ENCODE measurements at regions not wholly inside any gene's neighbourhood (a gene's known extent, or its start where the extent isn't known, plus 50 kb on each side); places are given as distances from the start of the nearest gene placed in this dataset.

DNA sequence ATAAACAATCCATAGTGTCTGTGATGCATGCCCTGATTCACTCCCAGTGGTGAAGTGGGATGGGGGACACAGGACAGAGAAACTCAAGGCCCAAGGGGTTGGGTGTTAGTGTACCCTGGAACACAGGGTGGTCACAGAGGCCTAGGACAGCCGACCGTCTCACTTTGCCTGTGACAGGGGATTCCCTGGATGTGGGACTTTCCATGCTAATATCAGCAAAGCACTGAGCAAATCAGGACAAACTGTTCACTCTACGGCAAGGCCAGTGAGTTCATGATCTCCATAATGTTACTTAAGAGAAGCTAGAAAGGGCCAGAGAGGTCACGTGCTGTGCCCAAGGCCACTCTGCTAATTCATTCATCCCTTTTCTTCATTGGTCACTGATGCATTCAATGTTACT is 158.7 kb upstream of the RBPJ start:
- no peaks in the 10 kb centered on the region for H3K27me3 ChIP-seq (ENCODE audit: control insufficient read depth, insufficient read depth, low read length)
- H3K27ac ChIP-seq (ENCODE audit: low read length): no peak overlapping the region
- H3K36me3 Mint-ChIP-seq: no peaks in the 10 kb centered on the region
- DNase-seq (no peak), ATAC-seq (peak in 1 of 3 donors; percentile 10)
- no peaks in the 10 kb centered on the region for H3K4me1 ChIP-seq (ENCODE audit: control insufficient read depth, insufficient read depth, low read length)
- H3K4me3 Mint-ChIP-seq: no peak overlapping the region
- H3K9me3 Mint-ChIP-seq: no peaks in the 10 kb centered on the region
- H3K27ac Mint-ChIP-seq: no peak overlapping the region
- H3K27me3 Mint-ChIP-seq (ENCODE audit: low read depth in 2 of 2): peaks cover 0 to 3% of the 10 kb centered on the region in 2 donors
- WGBS (ENCODE audit: insufficient coverage): 89% methylated on average over 4 of the region's 4 CpGs
- TF ChIP-seq, protein P1, sequence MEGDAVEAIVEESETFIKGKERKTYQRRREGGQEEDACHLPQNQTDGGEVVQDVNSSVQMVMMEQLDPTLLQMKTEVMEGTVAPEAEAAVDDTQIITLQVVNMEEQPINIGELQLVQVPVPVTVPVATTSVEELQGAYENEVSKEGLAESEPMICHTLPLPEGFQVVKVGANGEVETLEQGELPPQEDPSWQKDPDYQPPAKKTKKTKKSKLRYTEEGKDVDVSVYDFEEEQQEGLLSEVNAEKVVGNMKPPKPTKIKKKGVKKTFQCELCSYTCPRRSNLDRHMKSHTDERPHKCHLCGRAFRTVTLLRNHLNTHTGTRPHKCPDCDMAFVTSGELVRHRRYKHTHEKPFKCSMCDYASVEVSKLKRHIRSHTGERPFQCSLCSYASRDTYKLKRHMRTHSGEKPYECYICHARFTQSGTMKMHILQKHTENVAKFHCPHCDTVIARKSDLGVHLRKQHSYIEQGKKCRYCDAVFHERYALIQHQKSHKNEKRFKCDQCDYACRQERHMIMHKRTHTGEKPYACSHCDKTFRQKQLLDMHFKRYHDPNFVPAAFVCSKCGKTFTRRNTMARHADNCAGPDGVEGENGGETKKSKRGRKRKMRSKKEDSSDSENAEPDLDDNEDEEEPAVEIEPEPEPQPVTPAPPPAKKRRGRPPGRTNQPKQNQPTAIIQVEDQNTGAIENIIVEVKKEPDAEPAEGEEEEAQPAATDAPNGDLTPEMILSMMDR (IDR thresholded peaks at IDR 0.05): no peak
- intact Hi-C loops (cut with micrococcal nuclease): no loop called here
- H3K9me3 ChIP-seq (ENCODE audit: control insufficient read depth, insufficient read depth, low read length): no peaks in the 10 kb centered on the region
- H3K4me3 ChIP-seq (ENCODE audit: low read length): no peak overlapping the region
- peaks cover 0 to 5% of the 10 kb centered on the region in 2 donors for H3K4me1 Mint-ChIP-seq
- H3K36me3 ChIP-seq (ENCODE audit: control insufficient read depth, insufficient read depth, low read length): no peaks in the 10 kb centered on the region

DNA sequence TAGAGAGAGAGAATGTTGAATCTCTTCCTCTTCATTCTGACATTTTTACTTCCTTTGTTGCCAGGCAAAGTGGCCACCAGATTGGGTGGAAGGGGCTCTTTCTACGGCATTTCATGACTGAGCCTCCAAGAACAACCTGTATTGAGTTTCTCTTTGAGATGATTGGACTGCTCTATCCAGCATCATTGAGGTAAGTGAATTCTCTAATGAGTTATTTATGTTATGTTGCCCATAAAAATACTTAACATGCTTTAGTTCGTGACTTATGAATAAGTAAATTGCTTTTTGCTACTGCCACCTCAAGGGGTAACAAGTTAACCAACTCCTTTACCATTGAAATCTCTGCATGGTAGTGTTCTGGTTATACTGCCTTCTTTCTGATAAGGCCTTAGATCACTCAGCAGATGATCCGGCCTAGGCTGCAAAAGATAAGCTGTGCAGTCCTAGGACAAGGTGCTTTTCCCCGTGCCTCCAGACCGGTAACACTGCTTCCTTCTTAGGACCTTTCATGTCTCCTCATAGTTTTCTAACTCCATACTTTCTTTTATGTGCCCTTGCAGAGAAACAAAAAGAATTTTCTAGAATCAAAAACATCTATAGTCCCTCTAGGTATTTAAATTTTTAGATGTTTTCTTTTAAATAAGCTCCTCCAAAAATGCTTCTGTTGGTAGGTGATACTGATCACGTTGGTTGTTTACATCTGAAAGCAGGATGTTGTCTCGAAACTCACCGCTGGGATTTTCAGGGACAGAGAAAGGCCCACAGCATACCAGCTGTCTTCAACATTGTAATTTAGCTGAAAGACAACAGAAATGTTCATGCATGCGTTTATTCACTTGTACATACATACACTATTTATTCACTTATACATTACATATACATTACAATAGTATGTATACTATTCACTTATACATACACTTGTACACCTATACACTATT is 157.1 kb upstream of the RBPJ start:
- no peak for DNase-seq
- Mint-ChIP-seq H3K27me3 (ENCODE audit: low read depth in 2 of 2) (peaks cover 0 to 3% of the 10 kb centered on the region in 2 donors), H3K27ac (no peak overlapping the region), H3K4me3 (no peak overlapping the region), H3K4me1 (peaks cover 0 to 4% of the 10 kb centered on the region in 2 donors), H3K9me3 (no peaks in the 10 kb centered on the region), H3K36me3 (no peaks in the 10 kb centered on the region)
- no peaks in the 10 kb centered on the region for H3K9me3 ChIP-seq (ENCODE audit: control insufficient read depth, insufficient read depth, low read length)
- ATAC-seq: no peak
- H3K4me1 ChIP-seq (ENCODE audit: control insufficient read depth, insufficient read depth, low read length): no peaks in the 10 kb centered on the region
- TF ChIP-seq, protein P1 (IDR thresholded peaks at IDR 0.05): no peak
- no peaks in the 10 kb centered on the region for H3K36me3 ChIP-seq (ENCODE audit: control insufficient read depth, insufficient read depth, low read length)
- intact Hi-C loops (cut with micrococcal nuclease): no loop called here
- H3K4me3 ChIP-seq (ENCODE audit: low read length): no peak overlapping the region
- no peaks in the 10 kb centered on the region for H3K27me3 ChIP-seq (ENCODE audit: control insufficient read depth, insufficient read depth, low read length)
- WGBS (ENCODE audit: insufficient coverage): 93% methylated on average over 8 of the region's 9 CpGs
- no peak overlapping the region for H3K27ac ChIP-seq (ENCODE audit: low read length)

DNA sequence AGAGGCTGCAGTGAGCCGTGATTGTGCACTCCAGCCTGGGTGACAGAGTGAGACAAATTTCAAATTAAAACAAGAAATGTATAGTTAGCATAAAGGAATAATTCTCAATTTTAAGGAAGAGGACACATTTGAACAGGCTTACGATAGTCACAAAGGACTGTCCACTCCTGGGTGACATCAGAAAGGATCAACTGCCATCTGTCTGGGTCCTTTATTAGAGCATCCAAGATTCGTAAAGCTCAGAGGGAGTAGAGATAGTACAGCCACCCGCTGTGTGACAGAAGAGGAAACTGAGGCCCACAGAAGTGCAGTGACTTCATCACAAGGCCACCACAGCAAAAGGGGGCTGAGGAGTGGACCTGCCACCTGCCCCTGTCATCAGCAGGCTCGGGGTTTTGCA is 149.3 kb upstream of the RBPJ start:
- Mint-ChIP-seq H3K4me1 (no peaks in the 10 kb centered on the region), H3K27ac (no peak overlapping the region), H3K4me3 (no peak overlapping the region), H3K27me3 (ENCODE audit: low read depth in 2 of 2) (peaks cover 12 to 29% of the 10 kb centered on the region in 2 donors), H3K36me3 (no peaks in the 10 kb centered on the region), H3K9me3 (no peaks in the 10 kb centered on the region)
- H3K4me1 ChIP-seq (ENCODE audit: control insufficient read depth, insufficient read depth, low read length): no peaks in the 10 kb centered on the region
- TF ChIP-seq, protein P1 (IDR thresholded peaks at IDR 0.05): no peak
- H3K4me3 ChIP-seq (ENCODE audit: low read length): no peak overlapping the region
- H3K36me3 ChIP-seq (ENCODE audit: control insufficient read depth, insufficient read depth, low read length): no peaks in the 10 kb centered on the region
- 96% methylated on average over 5 of the region's 5 CpGs for WGBS (ENCODE audit: insufficient coverage)
- no peaks in the 10 kb centered on the region for H3K27me3 ChIP-seq (ENCODE audit: control insufficient read depth, insufficient read depth, low read length)
- intact Hi-C loops (cut with micrococcal nuclease): no loop called here
- DNase-seq (no peak), ATAC-seq (no peak)
- H3K27ac ChIP-seq (ENCODE audit: low read length): no peak overlapping the region
- no peaks in the 10 kb centered on the region for H3K9me3 ChIP-seq (ENCODE audit: control insufficient read depth, insufficient read depth, low read length)

Measured in natural killer cell (primary cell).